Activated B cell treated with CpG ODN at 0.5 μM for 24 hours (primary cell): ENCODE measurements at regions not wholly inside any gene's neighbourhood (a gene's known extent, or its start where the extent isn't known, plus 50 kb on each side); places are given as distances from the start of the nearest gene placed in this dataset.

Experiments
- ATAC-seq: fragments of 200-7000 bp; cut with Tn5 transposase; one replicate; pipeline ENCODE4 v1.10.0; 2021; ENCODE audit warnings: low read depth, mild to moderate bottlenecking, moderate library complexity
- CTCF ChIA-PET: fragments of 350-600 bp; sonication (Branson Sonifier 250); formaldehyde crosslinking; loops from one replicate; lab custom pipeline; 2021; ENCODE audit warnings: antibody characterized with exemption; lab: Charles Lee
- POLR2A ChIA-PET: fragments of 350-600 bp; sonication (Branson Sonifier 250); formaldehyde crosslinking; loops from one replicate; lab custom pipeline; 2021; ENCODE audit warnings: antibody characterized with exemption; lab: Charles Lee
- DNase-seq: peaks from one replicate; pipeline ENCODE4 v3.0.0; 2022
- H3K27ac Mint-ChIP-seq: one replicate; pipeline ENCODE4 v1.8.0; 2020; ENCODE audit warnings: mixed read lengths
- H3K27me3 Mint-ChIP-seq: one replicate; pipeline ENCODE4 v1.8.0; 2021; ENCODE audit warnings: mixed read lengths
- H3K36me3 Mint-ChIP-seq: one replicate; pipeline ENCODE4 v1.8.0; 2021; ENCODE audit warnings: low read depth, mixed read lengths
- H3K4me1 Mint-ChIP-seq: one replicate; pipeline ENCODE4 v1.8.0; 2021; ENCODE audit warnings: mixed read lengths
- H3K4me3 Mint-ChIP-seq: one replicate; pipeline ENCODE4 v1.8.0; 2020; ENCODE audit warnings: mild to moderate bottlenecking, mixed read lengths
- H3K9me3 Mint-ChIP-seq: one replicate; pipeline ENCODE4 v1.8.0; 2020; ENCODE audit warnings: mixed read lengths
- intact Hi-C: fragments of 100-400 bp; cut with micrococcal nuclease; formaldehyde crosslinking; loops from one replicate; pipeline ENCODE4 v1.15.1; 2024
- TF ChIP-seq, protein P1 (sequence below): fragments of 200-600 bp; IDR thresholded peaks from one replicate; pipeline ENCODE4 v1.8.0; 2022; ENCODE audit warnings: antibody characterized with exemption, mild to moderate bottlenecking

DNA sequence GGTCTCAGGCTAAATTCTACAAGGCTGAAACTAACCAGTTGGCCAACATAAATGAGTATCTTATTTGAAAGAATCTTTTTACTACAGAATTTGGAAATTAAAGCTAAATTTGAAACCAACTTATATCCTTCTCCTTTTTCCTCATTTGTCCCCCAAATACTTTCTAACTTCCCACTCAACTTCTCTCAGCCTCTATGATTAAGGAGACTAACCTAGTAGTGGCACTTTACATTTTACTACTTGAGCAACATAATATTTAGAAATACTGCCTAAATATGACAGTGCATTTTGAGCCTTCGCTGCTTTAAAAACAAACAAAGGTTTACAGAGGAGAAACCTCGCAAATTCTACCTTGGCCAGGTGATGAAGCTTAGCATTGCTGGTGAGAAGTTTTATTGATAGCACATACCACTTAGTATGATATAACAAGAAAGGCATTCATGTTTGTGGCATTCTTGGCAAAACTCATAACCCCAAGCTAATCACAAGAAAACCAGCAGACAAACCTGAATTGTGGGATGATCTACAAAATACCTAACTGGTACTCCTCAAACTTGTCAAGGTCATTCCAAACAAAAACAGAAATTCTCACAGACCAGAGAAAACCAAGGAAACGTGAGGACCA is 432.1 kb upstream of the CFAP20DC start:
- no peaks in the 10 kb centered on the region for H3K9me3 Mint-ChIP-seq
- H3K4me3 Mint-ChIP-seq = no peak overlapping the region
- ATAC-seq (no peak), DNase-seq (no peak)
- H3K27ac Mint-ChIP-seq = no peak overlapping the region
- intact Hi-C loops = no loop called here
- no peaks in the 10 kb centered on the region for H3K4me1 Mint-ChIP-seq
- ChIA-PET POLR2A (no interaction called here), CTCF (no interaction called here)
- no peaks in the 10 kb centered on the region for H3K27me3 Mint-ChIP-seq
- TF ChIP-seq, protein P1, sequence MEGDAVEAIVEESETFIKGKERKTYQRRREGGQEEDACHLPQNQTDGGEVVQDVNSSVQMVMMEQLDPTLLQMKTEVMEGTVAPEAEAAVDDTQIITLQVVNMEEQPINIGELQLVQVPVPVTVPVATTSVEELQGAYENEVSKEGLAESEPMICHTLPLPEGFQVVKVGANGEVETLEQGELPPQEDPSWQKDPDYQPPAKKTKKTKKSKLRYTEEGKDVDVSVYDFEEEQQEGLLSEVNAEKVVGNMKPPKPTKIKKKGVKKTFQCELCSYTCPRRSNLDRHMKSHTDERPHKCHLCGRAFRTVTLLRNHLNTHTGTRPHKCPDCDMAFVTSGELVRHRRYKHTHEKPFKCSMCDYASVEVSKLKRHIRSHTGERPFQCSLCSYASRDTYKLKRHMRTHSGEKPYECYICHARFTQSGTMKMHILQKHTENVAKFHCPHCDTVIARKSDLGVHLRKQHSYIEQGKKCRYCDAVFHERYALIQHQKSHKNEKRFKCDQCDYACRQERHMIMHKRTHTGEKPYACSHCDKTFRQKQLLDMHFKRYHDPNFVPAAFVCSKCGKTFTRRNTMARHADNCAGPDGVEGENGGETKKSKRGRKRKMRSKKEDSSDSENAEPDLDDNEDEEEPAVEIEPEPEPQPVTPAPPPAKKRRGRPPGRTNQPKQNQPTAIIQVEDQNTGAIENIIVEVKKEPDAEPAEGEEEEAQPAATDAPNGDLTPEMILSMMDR = no peak
- H3K36me3 Mint-ChIP-seq = no peaks in the 10 kb centered on the region

GRCh38 chr3:59480486-59480995 is 430.7 kb upstream of the CFAP20DC start:
- CTCF ChIA-PET = no interaction called here
- intact Hi-C loops = no loop called here
- POLR2A ChIA-PET = no interaction called here
- Mint-ChIP-seq H3K27ac (no peak overlapping the region), H3K9me3 (no peaks in the 10 kb centered on the region), H3K27me3 (no peaks in the 10 kb centered on the region), H3K36me3 (no peaks in the 10 kb centered on the region), H3K4me1 (no peaks in the 10 kb centered on the region), H3K4me3 (no peak overlapping the region)
- ATAC-seq (no peak), DNase-seq (no peak)
- TF ChIP-seq, protein P1 = no peak

GRCh38 chr3:59473636-59474035 is 423.8 kb upstream of the CFAP20DC start:
- Mint-ChIP-seq H3K4me3 (no peak overlapping the region), H3K27ac (no peak overlapping the region), H3K27me3 (no peaks in the 10 kb centered on the region), H3K36me3 (no peaks in the 10 kb centered on the region), H3K4me1 (peaks cover 3% of the 10 kb centered on the region), H3K9me3 (peaks cover 4% of the 10 kb centered on the region)
- ATAC-seq = no peak
- DNase-seq = no peak
- POLR2A ChIA-PET = no interaction called here
- CTCF ChIA-PET = no interaction called here
- intact Hi-C loops = no loop called here
- TF ChIP-seq, protein P1 = no peak

- Mint-ChIP-seq H3K27ac (no peak overlapping the region), H3K4me1 (peaks cover 3% of the 10 kb centered on the region), H3K27me3 (no peaks in the 10 kb centered on the region), H3K9me3 (peaks cover 4% of the 10 kb centered on the region), H3K36me3 (no peaks in the 10 kb centered on the region), H3K4me3 (no peak overlapping the region)
- ChIA-PET CTCF (no interaction called here), POLR2A (no interaction called here)
- ATAC-seq = no peak
- no peak for DNase-seq
- intact Hi-C loops = no loop called here
- TF ChIP-seq, protein P1 = no peak
Measured at GRCh38 chr3:59472541-59472940, 422.7 kb upstream of the CFAP20DC start.

- DNase-seq (no peak), ATAC-seq (no peak)
- Mint-ChIP-seq H3K36me3 (no peaks in the 10 kb centered on the region), H3K9me3 (peaks cover 4% of the 10 kb centered on the region), H3K27me3 (no peaks in the 10 kb centered on the region), H3K27ac (no peak overlapping the region), H3K4me1 (peaks cover 10% of the 10 kb centered on the region), H3K4me3 (no peak overlapping the region)
- ChIA-PET POLR2A (no interaction called here), CTCF (no interaction called here)
- TF ChIP-seq, protein P1 = no peak
- intact Hi-C loops = no loop called here
Measured at GRCh38 chr3:59469948-59470723, 420.3 kb upstream of the CFAP20DC start.
